Endothelial cell of umbilical vein (primary cell): ENCODE measurements at regions not wholly inside any gene's neighbourhood (a gene's known extent, or its start where the extent isn't known, plus 50 kb on each side); places are given as distances from the start of the nearest gene placed in this dataset.

Experiments used
- BruUV-seq: library from RNA; stranded (reverse); fragments of 400-500 nt; replicated peaks from 2 replicates; lab custom pipeline; 2021; lab: Mats Ljungman, UMichigan
- CTCF ChIA-PET: fragments of 300-600, 350-600 bp; sonication (Branson Sonifier 250); formaldehyde crosslinking; loops from one replicate; lab custom pipeline; 2021; ENCODE audit warnings: antibody characterized with exemption, inconsistent platforms; lab: Charles Lee
- POLR2A ChIA-PET: fragments of 300-600, 350-600 bp; sonication (Branson Sonifier 250); formaldehyde crosslinking; loops from one replicate; lab custom pipeline; 2021; ENCODE audit warnings: antibody characterized with exemption, inconsistent platforms; lab: Charles Lee
- DNase-seq: peaks from one replicate; pipeline ENCODE4 v3.0.0-alpha.2; 2011; ENCODE audit warnings: low read depth, low spot score
- FAIRE-seq: peaks from 2 replicates; lab custom pipeline; 2011; peaks lifted over from hg19 to GRCh38; lab: Jason Lieb, UNC
- H2AFZ ChIP-seq: 2 replicates; pipeline ENCODE4 v1.6.0; 2012; ENCODE audit warnings: low read depth, low read length, control low read depth, inconsistent platforms
- H3K27ac ChIP-seq: 2 replicates; pipeline ENCODE4 v1.5.1; 2011; ENCODE audit warnings: low read depth, mild to moderate bottlenecking, control low read depth, low read length, moderate library complexity; ENCODE audit not compliant: insufficient read depth
- H3K27me3 ChIP-seq, 2 experiments: 2 replicates each; pipeline versions ENCODE4 v1.6.0 to v1.6.1; 2011; ENCODE audit warnings: low read length in 2 of 2, mixed read lengths in 1 of 2; ENCODE audit not compliant: control insufficient read depth in 2 of 2, insufficient read depth in 2 of 2
- H3K36me3 ChIP-seq, 2 experiments: 2 replicates in 1 of 2; 3 replicates in 1 of 2; pipeline ENCODE4 v1.5.1; 2011; ENCODE audit warnings: low read length in 2 of 2, mild to moderate bottlenecking in 1 of 2, moderate library complexity in 1 of 2; ENCODE audit not compliant: control insufficient read depth in 2 of 2, insufficient read depth in 2 of 2; ENCODE audit errors: extremely low read depth in 1 of 2
- H3K4me1 ChIP-seq: 3 replicates; pipeline ENCODE4 v1.5.1; 2011; ENCODE audit warnings: mild to moderate bottlenecking, low read length; ENCODE audit not compliant: control insufficient read depth, insufficient read depth; ENCODE audit errors: extremely low read depth
- H3K4me2 ChIP-seq: 2 replicates; pipeline ENCODE4 v1.6.1; 2011; ENCODE audit warnings: low read length, control low read depth, mixed read lengths; ENCODE audit not compliant: insufficient read depth
- H3K4me3 ChIP-seq, 3 experiments: fragments of 200-600 bp in 1 of 3; sonication (generic), shearing (Covaris generic) in 1 of 3; replicated peaks in 1 of 3; 2 replicates each; pipeline ENCODE4 v1.5.1; 2011 to 2016; ENCODE audit warnings: control low read depth in 3 of 3, low read length in 3 of 3, mild to moderate bottlenecking in 2 of 3, inconsistent platforms in 1 of 3, low read depth in 1 of 3, moderate library complexity in 1 of 3; ENCODE audit not compliant: insufficient read depth in 1 of 3
- H3K79me2 ChIP-seq: 2 replicates; pipeline ENCODE4 v1.6.0; 2012; ENCODE audit warnings: low read length, inconsistent platforms; ENCODE audit not compliant: control insufficient read depth, insufficient read depth
- H3K9ac ChIP-seq: replicated peaks from 2 replicates; pipeline ENCODE3; 2011; ENCODE audit warnings: low read length, control low read depth; ENCODE audit not compliant: insufficient read depth; ENCODE audit errors: extremely low read depth
- H3K9me1 ChIP-seq: replicated peaks from 3 replicates; pipeline ENCODE4 v1.6.0; 2011; ENCODE audit warnings: mild to moderate bottlenecking, low read length; ENCODE audit not compliant: control insufficient read depth, insufficient read depth; ENCODE audit errors: extremely low read depth
- H3K9me3 ChIP-seq: replicated peaks from 2 replicates; pipeline ENCODE4 v1.5.1; 2012; ENCODE audit warnings: low read length, inconsistent platforms; ENCODE audit not compliant: control insufficient read depth, insufficient read depth
- H4K20me1 ChIP-seq: replicated peaks from 2 replicates; pipeline ENCODE3; 2011; ENCODE audit warnings: mild to moderate bottlenecking, low read length; ENCODE audit not compliant: control insufficient read depth, insufficient read depth; ENCODE audit errors: extremely low read depth
- CTCF ChIP-seq, 2 donors: IDR thresholded peaks; 1 replicate in 1 of 2; 2 replicates in 1 of 2; pipeline ENCODE4 v1.5.1; 2011; ENCODE audit warnings: low read length in 2 of 2, mild to moderate bottlenecking in 2 of 2, moderate library complexity in 2 of 2, control low read depth in 1 of 2, inconsistent platforms in 1 of 2, low read depth in 1 of 2; ENCODE audit not compliant: insufficient read depth in 1 of 2; ENCODE audit errors: extremely low read depth in 1 of 2
- EZH2 ChIP-seq: IDR thresholded peaks from 2 replicates; pipeline ENCODE4 v1.6.1; 2012; ENCODE audit warnings: borderline replicate concordance, low read depth, mild to moderate bottlenecking, moderate library complexity, low read length, inconsistent platforms; ENCODE audit not compliant: severe bottlenecking
- FOS ChIP-seq: IDR thresholded peaks from 2 replicates; pipeline ENCODE4 v1.6.1; 2011; ENCODE audit warnings: mild to moderate bottlenecking, low read length, moderate library complexity, borderline replicate concordance; ENCODE audit not compliant: insufficient read depth
- GATA2 ChIP-seq: IDR thresholded peaks from 2 replicates; pipeline ENCODE4 v1.7.0; 2011; ENCODE audit warnings: low read depth, mild to moderate bottlenecking, moderate library complexity, mixed read lengths, low read length; ENCODE audit not compliant: insufficient read length, insufficient read depth
- JUN ChIP-seq: IDR thresholded peaks from 2 replicates; pipeline ENCODE4 v1.6.1; 2011; ENCODE audit warnings: borderline replicate concordance, low read depth; ENCODE audit not compliant: insufficient read length, insufficient read depth
- MYC ChIP-seq: IDR thresholded peaks from one replicate; pipeline ENCODE4 v1.6.1; 2011; ENCODE audit warnings: mild to moderate bottlenecking, low read depth, low read length
- POLR2A ChIP-seq: IDR thresholded peaks from 2 replicates; pipeline ENCODE4 v1.6.1; 2012; ENCODE audit warnings: low read depth, mild to moderate bottlenecking, control low read depth, low read length
- POLR2AphosphoS5 ChIP-seq: IDR thresholded peaks from 2 replicates; pipeline ENCODE4 v1.6.1; 2012; ENCODE audit warnings: low read depth, mild to moderate bottlenecking, control low read depth, low read length, moderate library complexity; ENCODE audit not compliant: insufficient read depth
- dilution Hi-C: fragments of 300-500 bp; cut with MboI; formaldehyde crosslinking; loops from one replicate; pipeline ENCODE4 v1.15.0; 2019; ENCODE audit warnings: low sequenced_read_pairs; ENCODE audit not compliant: extremely low pct_ligation_motif_present
- intact Hi-C: fragments of 100-400 bp; cut with micrococcal nuclease; formaldehyde crosslinking; loops from one replicate; pipeline ENCODE4 v1.10.0; 2022
- TF ChIP-seq, protein P1 (sequence below): IDR thresholded peaks from 2 replicates; pipeline ENCODE4 v1.6.1; 2011; ENCODE audit not compliant: insufficient read depth, insufficient read length

DNA sequence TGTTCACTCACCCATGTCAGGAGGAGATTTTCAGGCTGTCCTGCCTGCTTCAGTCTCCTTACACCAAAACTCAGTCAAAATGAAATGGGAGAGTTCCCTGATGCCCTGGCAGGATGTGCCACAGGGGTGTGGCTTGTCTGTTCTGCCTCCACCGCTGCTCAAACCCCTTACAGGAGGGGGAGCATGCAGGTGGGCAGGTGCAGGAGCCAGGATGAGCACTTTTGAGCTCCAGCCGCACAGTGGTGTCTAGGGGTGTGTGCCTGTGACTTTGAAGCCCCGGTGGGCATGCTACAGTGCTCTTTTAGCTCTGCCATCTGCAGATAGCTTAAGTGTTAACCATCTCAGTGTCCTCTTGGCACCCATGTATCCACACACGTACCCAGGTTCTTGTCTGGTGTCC is 71.9 kb upstream of the IPO5 start:
- Histone ChIP-seq H3K9ac (no peak overlapping the region), H3K4me2 (no peak overlapping the region), H3K9me1 (no peaks in the 10 kb centered on the region), H3K9me3 (no peaks in the 10 kb centered on the region), H3K79me2 (no peaks in the 10 kb centered on the region), H3K27me3 (no peaks in the 10 kb centered on the region), H2AFZ (no peak overlapping the region), H3K4me3 (no peak overlapping the region), H4K20me1 (no peaks in the 10 kb centered on the region), H3K27ac (no peak overlapping the region), H3K4me1 (peaks cover 14% of the 10 kb centered on the region), H3K36me3 (no peaks in the 10 kb centered on the region)
- BruUV-seq = no TSS peak
- DNase-seq (no peak), FAIRE-seq (no peak)
- TF ChIP-seq POLR2A (no peak), FOS (no peak), GATA2 (no peak), POLR2AphosphoS5 (no peak), JUN (no peak), CTCF (IDR thresholded peaks at IDR 0.05; ENCODE audit: extremely low read depth in 1 of 2, insufficient read depth in 1 of 2, low read depth in 1 of 2, low read length in 2 of 2) (no peak), EZH2 (no peak), MYC (no peak)
- TF ChIP-seq, protein P1, sequence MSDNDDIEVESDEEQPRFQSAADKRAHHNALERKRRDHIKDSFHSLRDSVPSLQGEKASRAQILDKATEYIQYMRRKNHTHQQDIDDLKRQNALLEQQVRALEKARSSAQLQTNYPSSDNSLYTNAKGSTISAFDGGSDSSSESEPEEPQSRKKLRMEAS = no peak
- ChIA-PET CTCF (interaction anchor here (1.4 kb wide), 1 partner anchor 25 kb away, joined by 6 read pairs; no protein-coding TSS in a partner anchor), POLR2A (no interaction called here)
- dilution Hi-C loops = no loop called here
- intact Hi-C loops = loop anchor here (2.0 kb wide), 1 partner anchor 95 kb away; no protein-coding TSS in a partner anchor
